MCF 10A (cell line): ENCODE measurements at regions not wholly inside any gene's neighbourhood (a gene's known extent, or its start where the extent isn't known, plus 50 kb on each side); places are given as distances from the start of the nearest gene placed in this dataset.

Experiments
- BruUV-seq: library from RNA; stranded (reverse); fragments of 400-500 nt; replicated peaks from 2 replicates; lab custom pipeline; 2021; lab: Mats Ljungman, UMichigan
- CTCF ChIA-PET: fragments of 300-600 bp; sonication (Branson Sonifier 250); formaldehyde crosslinking; extraction: SDS; loops from one replicate; lab custom pipeline; 2021; ENCODE audit warnings: antibody characterized with exemption, inconsistent platforms; lab: Yijun Ruan, JAX
- POLR2A ChIA-PET: fragments of 300-600, 350-650 bp; sonication (Branson Sonifier 250); formaldehyde crosslinking; extraction: SDS; loops from one replicate; lab custom pipeline; 2020; ENCODE audit warnings: antibody characterized with exemption, inconsistent platforms; lab: Yijun Ruan, JAX
- DNase-seq: peaks from one replicate; pipeline ENCODE4 v3.0.0-alpha.2; 2018; ENCODE audit not compliant: unreplicated experiment
- H3K27ac Mint-ChIP-seq: one replicate; pipeline ENCODE4 v1.8.0; 2022; ENCODE audit warnings: mild to moderate bottlenecking, low read depth, mixed read lengths; ENCODE audit not compliant: unreplicated experiment
- H3K27me3 Mint-ChIP-seq: one replicate; pipeline ENCODE4 v1.8.0; 2022; ENCODE audit warnings: mixed read lengths; ENCODE audit not compliant: insufficient read depth, unreplicated experiment
- H3K36me3 Mint-ChIP-seq: one replicate; pipeline ENCODE4 v1.8.0; 2022; ENCODE audit warnings: mild to moderate bottlenecking, moderate library complexity, mixed read lengths; ENCODE audit not compliant: insufficient read depth, unreplicated experiment
- H3K4me1 Mint-ChIP-seq: one replicate; pipeline ENCODE4 v1.8.0; 2022; ENCODE audit warnings: mixed read lengths; ENCODE audit not compliant: insufficient read depth, unreplicated experiment
- H3K4me3 Mint-ChIP-seq: one replicate; pipeline ENCODE4 v1.8.0; 2022; ENCODE audit warnings: mild to moderate bottlenecking, moderate library complexity, mixed read lengths; ENCODE audit not compliant: unreplicated experiment
- H3K9me3 Mint-ChIP-seq: one replicate; pipeline ENCODE4 v1.8.0; 2022; ENCODE audit warnings: mixed read lengths; ENCODE audit not compliant: unreplicated experiment
- CTCF ChIP-seq: fragments of 200-600 bp; IDR thresholded peaks from one replicate; pipeline ENCODE4 v1.8.0; 2022; ENCODE audit warnings: antibody characterized with exemption, mild to moderate bottlenecking; ENCODE audit not compliant: unreplicated experiment
- intact Hi-C: fragments of 100-400 bp; cut with micrococcal nuclease; formaldehyde crosslinking; loops from 2 replicates; pipeline ENCODE4 v1.14.1; 2022

DNA sequence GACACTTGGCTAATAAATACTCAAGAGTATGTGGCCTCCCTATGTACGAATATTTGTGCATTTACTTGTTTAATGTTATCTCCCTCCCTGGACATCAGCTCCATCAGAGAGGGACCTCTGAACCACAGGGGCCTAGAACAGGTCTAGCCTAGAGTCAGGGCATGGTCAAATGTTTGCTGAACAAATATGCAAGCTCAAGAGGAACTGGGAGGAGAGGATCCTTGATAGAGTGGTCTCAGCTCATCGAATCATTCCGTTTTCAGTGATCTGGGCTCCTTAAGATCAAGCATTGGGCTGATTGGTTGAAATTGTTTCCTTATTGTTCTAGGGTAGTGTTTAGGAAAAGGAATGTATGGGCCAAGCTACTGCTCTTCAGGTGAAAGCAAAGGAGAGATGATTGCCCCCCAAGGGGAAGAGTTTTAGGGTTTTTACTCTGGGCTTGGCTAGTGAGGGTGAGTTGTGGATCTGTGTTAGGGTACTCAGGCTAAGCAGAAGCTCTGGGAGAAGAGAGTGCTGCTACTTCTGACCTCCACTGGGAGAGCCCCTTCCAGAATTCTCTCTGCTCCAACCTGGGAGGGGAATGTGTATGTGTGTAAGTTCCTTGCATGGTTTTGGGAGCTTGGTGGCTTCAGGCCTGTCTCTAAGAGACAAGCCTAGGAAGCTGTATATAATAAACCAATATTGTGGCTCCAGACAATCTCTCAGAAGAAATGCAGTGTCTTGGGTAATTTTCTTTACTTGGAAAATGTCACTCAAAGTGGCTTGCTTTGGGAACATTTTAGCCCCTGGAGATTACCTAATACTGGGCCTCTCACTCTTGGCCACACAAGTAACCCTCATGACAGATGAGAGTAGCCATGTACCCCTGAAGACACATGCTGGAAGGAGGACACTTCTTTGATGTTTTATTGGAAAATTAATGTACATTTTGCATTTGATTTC, 110.0 kb downstream of the EMX2 start:
- CTCF ChIA-PET = interaction anchor here (0.7 to 1.0 kb wide), 3 partner anchors 8 to 54 kb away, joined by 3 read pairs; no protein-coding TSS in a partner anchor

GRCh38 chr10:117653170-117653515, 110.6 kb downstream of the EMX2 start:
- ChIA-PET CTCF (interaction anchor here (0.5 to 1.1 kb wide), 3 partner anchors 9 to 723 kb away, joined by 3 to 5 read pairs (median 4); no protein-coding TSS in a partner anchor), POLR2A (interaction anchor here (0.7 to 3.5 kb wide), 10 partner anchors 10 to 207 kb away, joined by 3 to 11 read pairs (median 4); no protein-coding TSS in a partner anchor)
- Mint-ChIP-seq H3K9me3 (no peaks in the 10 kb centered on the region), H3K4me1 (peaks cover 12% of the 10 kb centered on the region), H3K36me3 (no peaks in the 10 kb centered on the region), H3K27ac (peak overlapping the region; percentile 96), H3K4me3 (no peak overlapping the region), H3K27me3 (no peaks in the 10 kb centered on the region)
- intact Hi-C loops = loop anchor here (5.0 kb wide), 1 partner anchor 109 kb away; no protein-coding TSS in a partner anchor
- peak; percentile 96 for DNase-seq
- no peak for TF ChIP-seq CTCF
- no TSS peak for BruUV-seq

More for the DNA sequence above, 110.0 kb downstream of the EMX2 start:
- no peak for TF ChIP-seq CTCF
- no peak for DNase-seq
- no TSS peak for BruUV-seq
- H3K9me3 Mint-ChIP-seq = no peaks in the 10 kb centered on the region
- no peaks in the 10 kb centered on the region for H3K27me3 Mint-ChIP-seq
- H3K4me1 Mint-ChIP-seq = peaks cover 12% of the 10 kb centered on the region
- POLR2A ChIA-PET = interaction anchor here (1.3 to 3.5 kb wide), 7 partner anchors 10 to 208 kb away, joined by 3 to 11 read pairs (median 7); no protein-coding TSS in a partner anchor
- intact Hi-C loops = loop anchor here (5.0 kb wide), 1 partner anchor 110 kb away; no protein-coding TSS in a partner anchor
- no peak overlapping the region for H3K4me3 Mint-ChIP-seq
- H3K27ac Mint-ChIP-seq = peak overlapping the region; percentile 96
- H3K36me3 Mint-ChIP-seq = no peaks in the 10 kb centered on the region

GRCh38 chr10:117654105-117654504, 111.6 kb downstream of the EMX2 start:
- peaks cover 19% of the 10 kb centered on the region for H3K4me1 Mint-ChIP-seq
- DNase-seq = no peak
- CTCF ChIA-PET = interaction anchor here (0.9 to 1.1 kb wide), 2 partner anchors 8 to 157 kb away, joined by 3 to 4 read pairs; no protein-coding TSS in a partner anchor
- H3K9me3 Mint-ChIP-seq = no peaks in the 10 kb centered on the region
- BruUV-seq = no TSS peak
- no peaks in the 10 kb centered on the region for H3K36me3 Mint-ChIP-seq
- TF ChIP-seq CTCF = no peak
- no peak overlapping the region for H3K4me3 Mint-ChIP-seq
- peak overlapping the region; percentile 63 for H3K27ac Mint-ChIP-seq
- intact Hi-C loops = loop anchor here (5.0 kb wide), 1 partner anchor 108 kb away; no protein-coding TSS in a partner anchor
- H3K27me3 Mint-ChIP-seq = no peaks in the 10 kb centered on the region
- POLR2A ChIA-PET = interaction anchor here (0.7 to 3.5 kb wide), 6 partner anchors 9 to 150 kb away, joined by 3 to 11 read pairs (median 5); no protein-coding TSS in a partner anchor
